SH-SY5Y (cell line): ENCODE measurements at regions not wholly inside any gene's neighbourhood (a gene's known extent, or its start where the extent isn't known, plus 50 kb on each side); places are given as distances from the start of the nearest gene placed in this dataset.

ENCODE experiments used
- GATA2 ChIP-seq: IDR thresholded peaks from 2 replicates; pipeline ENCODE4 v1.6.1; 2011; ENCODE audit warnings: mild to moderate bottlenecking, low read depth, low read length
- GATA3 ChIP-seq: IDR thresholded peaks from 2 replicates; pipeline ENCODE4 v1.6.1; 2011; ENCODE audit warnings: low read depth, mild to moderate bottlenecking, low read length, moderate library complexity

DNA sequence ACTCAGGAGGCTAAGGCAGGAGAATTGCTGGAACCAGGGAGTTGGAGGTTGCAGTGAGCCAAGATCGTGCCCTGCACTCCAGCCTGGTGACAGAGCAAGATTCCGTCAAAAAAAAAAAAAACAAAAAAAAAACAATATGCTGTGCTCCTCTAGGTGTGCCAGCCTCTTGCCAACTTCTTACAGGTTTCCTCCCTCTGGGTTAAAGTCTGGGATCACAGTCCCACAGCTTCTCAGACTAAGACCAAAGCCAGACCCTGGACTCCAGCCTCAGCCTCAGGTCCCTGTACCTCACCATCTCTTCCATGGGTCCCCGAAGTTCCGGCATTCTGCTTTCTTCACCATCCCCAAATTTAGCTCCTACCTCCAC is 180.8 kb upstream of the MVB12B start:
- no peak for TF ChIP-seq GATA2
- no peak for TF ChIP-seq GATA3
